ENCODE measurements at regions not wholly inside any gene's neighbourhood (a gene's known extent, or its start where the extent isn't known, plus 50 kb on each side); places are given as distances from the start of the nearest gene placed in this dataset.
A peak's percentile ranks its signal among the peaks of the same experiment; 100 is the strongest.

DNA sequence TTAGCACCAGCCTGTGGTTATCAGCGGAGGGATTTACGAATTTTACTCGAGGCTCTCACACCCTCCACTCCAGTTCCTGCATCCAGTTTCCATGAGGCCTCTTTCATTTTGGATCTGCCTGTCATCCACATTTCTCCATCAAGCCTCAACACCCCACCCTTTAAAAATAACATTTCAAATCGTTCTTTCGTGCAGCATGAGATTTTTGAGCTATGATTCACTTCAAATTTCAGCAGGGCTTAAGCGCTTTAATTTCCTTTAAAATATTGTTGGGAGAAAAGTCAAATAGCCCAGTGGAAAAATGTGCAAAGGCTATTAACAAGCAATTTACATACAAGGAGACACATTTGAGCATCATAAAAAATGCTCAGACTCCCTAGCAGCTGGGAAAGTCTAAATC lies 103.2 kb downstream of the MSX2 start:
- DNase-seq (ENCODE audit: low read depth in 1 of 2, low spot score in 1 of 2): no peak
- WGBS (ENCODE audit: missing lambda C conversion rate): 28% methylated on average over 6 of the region's 6 CpGs
- ChIA-PET CTCF (interaction anchor here (0.8 to 1.2 kb wide), 3 partner anchors 11 to 14 kb away, joined by 3 to 6 read pairs (median 3); no protein-coding TSS in a partner anchor), POLR2A (no interaction called here)
- Histone ChIP-seq H3K4me1 (no peaks in the 10 kb centered on the region), H3K27ac (no peak overlapping the region), H3K9me3 (0 out of 3 replicates have a peak, but pooled peaks cover 3% of the 10 kb centered on the region), H3K4me3 (no peak overlapping the region), H3K4me2 (no peak overlapping the region)
- ATAC-seq: no peak
- TF ChIP-seq HOXB5 (CRISPR knock-in tag; IDR thresholded peaks at IDR 0.05) (no peak), TFCP2L1 (CRISPR knock-in tag; IDR thresholded peaks at IDR 0.05) (no peak), CBX2 (IDR thresholded peaks at IDR 0.05; ENCODE audit: borderline replicate concordance, low read depth) (no peak), SREBF2 (IDR thresholded peaks at IDR 0.05) (no peak), RFX5 (IDR thresholded peaks at IDR 0.05) (no peak), FOSL2 (IDR thresholded peaks at IDR 0.05) (no peak), FOSL2 (CRISPR knock-in tag; IDR thresholded peaks at IDR 0.05) (no peak), NR3C1 (IDR thresholded peaks at IDR 0.05) (no peak), EHMT2 (IDR thresholded peaks at IDR 0.05; ENCODE audit: low read depth) (no peak)
- TF ChIP-seq, protein P1, sequence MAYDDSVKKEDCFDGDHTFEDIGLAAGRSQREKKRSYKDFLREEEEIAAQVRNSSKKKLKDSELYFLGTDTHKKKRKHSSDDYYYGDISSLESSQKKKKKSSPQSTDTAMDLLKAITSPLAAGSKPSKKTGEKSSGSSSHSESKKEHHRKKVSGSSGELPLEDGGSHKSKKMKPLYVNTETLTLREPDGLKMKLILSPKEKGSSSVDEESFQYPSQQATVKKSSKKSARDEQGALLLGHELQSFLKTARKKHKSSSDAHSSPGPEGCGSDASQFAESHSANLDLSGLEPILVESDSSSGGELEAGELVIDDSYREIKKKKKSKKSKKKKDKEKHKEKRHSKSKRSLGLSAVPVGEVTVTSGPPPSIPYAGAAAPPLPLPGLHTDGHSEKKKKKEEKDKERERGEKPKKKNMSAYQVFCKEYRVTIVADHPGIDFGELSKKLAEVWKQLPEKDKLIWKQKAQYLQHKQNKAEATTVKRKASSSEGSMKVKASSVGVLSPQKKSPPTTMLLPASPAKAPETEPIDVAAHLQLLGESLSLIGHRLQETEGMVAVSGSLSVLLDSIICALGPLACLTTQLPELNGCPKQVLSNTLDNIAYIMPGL (CRISPR knock-in tag; IDR thresholded peaks at IDR 0.05; ENCODE audit: borderline replicate concordance): no peak
- TF ChIP-seq, protein P2, sequence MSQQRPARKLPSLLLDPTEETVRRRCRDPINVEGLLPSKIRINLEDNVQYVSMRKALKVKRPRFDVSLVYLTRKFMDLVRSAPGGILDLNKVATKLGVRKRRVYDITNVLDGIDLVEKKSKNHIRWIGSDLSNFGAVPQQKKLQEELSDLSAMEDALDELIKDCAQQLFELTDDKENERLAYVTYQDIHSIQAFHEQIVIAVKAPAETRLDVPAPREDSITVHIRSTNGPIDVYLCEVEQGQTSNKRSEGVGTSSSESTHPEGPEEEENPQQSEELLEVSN (IDR thresholded peaks at IDR 0.05; ENCODE audit: borderline replicate concordance, low read depth): no peak
- TF ChIP-seq, protein P3, sequence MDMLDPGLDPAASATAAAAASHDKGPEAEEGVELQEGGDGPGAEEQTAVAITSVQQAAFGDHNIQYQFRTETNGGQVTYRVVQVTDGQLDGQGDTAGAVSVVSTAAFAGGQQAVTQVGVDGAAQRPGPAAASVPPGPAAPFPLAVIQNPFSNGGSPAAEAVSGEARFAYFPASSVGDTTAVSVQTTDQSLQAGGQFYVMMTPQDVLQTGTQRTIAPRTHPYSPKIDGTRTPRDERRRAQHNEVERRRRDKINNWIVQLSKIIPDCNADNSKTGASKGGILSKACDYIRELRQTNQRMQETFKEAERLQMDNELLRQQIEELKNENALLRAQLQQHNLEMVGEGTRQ (IDR thresholded peaks at IDR 0.05): no peak
- TF ChIP-seq, protein P4, sequence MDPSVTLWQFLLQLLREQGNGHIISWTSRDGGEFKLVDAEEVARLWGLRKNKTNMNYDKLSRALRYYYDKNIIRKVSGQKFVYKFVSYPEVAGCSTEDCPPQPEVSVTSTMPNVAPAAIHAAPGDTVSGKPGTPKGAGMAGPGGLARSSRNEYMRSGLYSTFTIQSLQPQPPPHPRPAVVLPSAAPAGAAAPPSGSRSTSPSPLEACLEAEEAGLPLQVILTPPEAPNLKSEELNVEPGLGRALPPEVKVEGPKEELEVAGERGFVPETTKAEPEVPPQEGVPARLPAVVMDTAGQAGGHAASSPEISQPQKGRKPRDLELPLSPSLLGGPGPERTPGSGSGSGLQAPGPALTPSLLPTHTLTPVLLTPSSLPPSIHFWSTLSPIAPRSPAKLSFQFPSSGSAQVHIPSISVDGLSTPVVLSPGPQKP (IDR thresholded peaks at IDR 0.05; ENCODE audit: low read depth, low read length): no peak
- no peak for FAIRE-seq

DNA sequence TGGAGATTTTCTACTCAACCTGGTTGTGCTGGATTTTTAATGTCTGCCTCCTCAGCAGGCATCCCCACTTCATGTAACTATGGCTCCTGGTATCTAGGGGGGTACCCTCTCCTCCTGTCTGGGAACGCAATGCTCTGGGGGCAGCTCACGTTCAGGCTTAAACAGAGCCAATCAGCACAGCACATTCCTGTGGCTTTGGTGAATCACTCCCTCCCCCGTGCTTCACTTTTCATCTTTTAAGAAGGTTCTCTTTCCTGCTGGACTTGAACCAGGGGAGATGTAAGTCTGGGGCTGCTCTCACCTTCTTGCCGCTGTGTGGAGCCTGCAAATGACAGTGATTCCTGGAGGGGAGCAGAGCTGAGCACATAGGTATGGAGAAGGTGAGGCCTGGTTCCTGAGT lies 101.2 kb downstream of the MSX2 start:
- H3K4me3 ChIP-seq: no peak overlapping the region
- H3K4me2 ChIP-seq: no peak overlapping the region
- ATAC-seq: no peak
- DNase-seq (ENCODE audit: low read depth in 1 of 2, low spot score in 1 of 2): no peak
- H3K4me1 ChIP-seq: no peaks in the 10 kb centered on the region
- no peak for TF ChIP-seq GATA3 (IDR thresholded peaks at IDR 0.05; ENCODE audit: borderline replicate concordance)
- no peak for TF ChIP-seq CBX8 (IDR thresholded peaks at IDR 0.05)
- TF ChIP-seq EHMT2 (IDR thresholded peaks at IDR 0.05; ENCODE audit: low read depth): no peak
- no peak for FAIRE-seq
- CTCF ChIA-PET: no interaction called here
- POLR2A ChIA-PET: no interaction called here
- 26% methylated on average over 4 of the region's 4 CpGs for WGBS (ENCODE audit: missing lambda C conversion rate)
- H3K9me3 ChIP-seq: 0 out of 3 replicates have a peak, but pooled peaks cover 3% of the 10 kb centered on the region
- H3K27ac ChIP-seq: no peak overlapping the region

DNA sequence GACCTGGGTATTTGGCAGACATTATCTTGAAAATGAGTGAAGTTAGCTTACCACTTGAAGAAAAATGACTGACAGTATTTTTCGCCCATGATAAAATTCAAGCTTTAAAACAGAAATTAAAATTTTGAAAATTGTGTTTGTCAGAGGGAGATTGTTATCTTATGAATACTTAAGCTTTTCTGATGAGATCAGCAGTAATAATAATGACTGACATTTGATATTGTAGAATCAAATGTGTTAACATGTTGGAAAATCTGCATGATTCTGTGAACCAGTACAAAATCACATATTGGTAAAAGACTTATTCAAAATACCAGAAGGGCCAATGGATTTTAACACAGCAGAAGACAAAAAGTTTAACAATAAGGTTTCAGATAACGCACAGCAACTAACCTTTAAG lies 94.0 kb downstream of the MSX2 start:
- Histone ChIP-seq H3K4me1 (no peaks in the 10 kb centered on the region), H3K4me2 (no peak overlapping the region), H3K9me3 (no peaks in the 10 kb centered on the region), H3K27ac (no peak overlapping the region), H3K4me3 (no peak overlapping the region)
- POLR2A ChIA-PET: no interaction called here
- peak; percentile 77 for TF ChIP-seq MAFK (IDR thresholded peaks at IDR 0.05; ENCODE audit: partially characterized antibody)
- TF ChIP-seq ESRRA (IDR thresholded peaks at IDR 0.05; ENCODE audit: borderline replicate concordance, low read length): no peak
- no peak for DNase-seq (ENCODE audit: low read depth in 1 of 2, low spot score in 1 of 2)
- 59% methylated on average over 2 of the region's 2 CpGs for WGBS (ENCODE audit: missing lambda C conversion rate)
- no peak for ATAC-seq
- FAIRE-seq: no peak
- CTCF ChIA-PET: interaction anchor here (0.6 to 2.8 kb wide), 2 partner anchors 20 to 804 kb away, joined by 3 to 12 read pairs; no protein-coding TSS in a partner anchor

DNA sequence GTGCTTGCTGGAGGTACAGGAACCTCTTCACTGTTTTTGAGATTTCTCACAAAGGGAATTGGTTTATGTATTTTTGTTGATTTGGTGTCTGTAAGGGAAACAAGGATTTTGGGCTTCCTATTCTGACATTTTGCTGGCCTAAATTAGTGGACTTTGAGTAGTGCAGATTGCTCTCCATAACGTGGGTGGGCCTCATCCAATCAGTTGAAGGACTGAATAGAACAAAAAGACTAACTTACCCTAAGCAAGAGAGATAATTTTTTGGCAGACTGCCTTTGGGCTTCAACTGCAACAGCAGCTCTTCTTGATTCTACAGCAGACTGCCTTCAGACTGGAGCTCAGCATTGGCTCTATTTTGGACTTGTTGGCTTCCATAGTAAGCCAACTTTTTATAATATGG lies 93.2 kb downstream of the MSX2 start:
- Histone ChIP-seq H3K4me3 (no peak overlapping the region), H3K27ac (no peak overlapping the region), H3K4me1 (no peaks in the 10 kb centered on the region), H3K4me2 (no peak overlapping the region), H3K9me3 (no peaks in the 10 kb centered on the region)
- FAIRE-seq (no peak), DNase-seq (ENCODE audit: low read depth in 1 of 2, low spot score in 1 of 2) (no peak), ATAC-seq (no peak)
- POLR2A ChIA-PET: no interaction called here
- WGBS (ENCODE audit: missing lambda C conversion rate): 0% methylated on average over 1 of the region's 1 CpG
- CTCF ChIA-PET: interaction anchor here (0.6 to 2.8 kb wide), 4 partner anchors 10 to 805 kb away, joined by 3 to 12 read pairs (median 3); no protein-coding TSS in a partner anchor
- TF ChIP-seq ZC3H11A (IDR thresholded peaks at IDR 0.05) (no peak), MAZ (IDR thresholded peaks at IDR 0.05; ENCODE audit: borderline replicate concordance, low read depth, low read length) (no peak), MYC (IDR thresholded peaks at IDR 0.05; ENCODE audit: borderline replicate concordance, low read length) (no peak), EHMT2 (IDR thresholded peaks at IDR 0.05; ENCODE audit: low read depth) (no peak), FOSL2 (IDR thresholded peaks at IDR 0.05) (no peak), FOSL2 (CRISPR knock-in tag; IDR thresholded peaks at IDR 0.05) (no peak), POLR2A (IDR thresholded peaks at IDR 0.05; ENCODE audit: low read length) (no peak), PHF8 (IDR thresholded peaks at IDR 0.05; ENCODE audit: borderline replicate concordance, low read depth) (no peak)
- TF ChIP-seq, protein P3 (IDR thresholded peaks at IDR 0.05): no peak
- TF ChIP-seq, protein P1 (CRISPR knock-in tag; IDR thresholded peaks at IDR 0.05; ENCODE audit: borderline replicate concordance): no peak
- TF ChIP-seq, protein P5, sequence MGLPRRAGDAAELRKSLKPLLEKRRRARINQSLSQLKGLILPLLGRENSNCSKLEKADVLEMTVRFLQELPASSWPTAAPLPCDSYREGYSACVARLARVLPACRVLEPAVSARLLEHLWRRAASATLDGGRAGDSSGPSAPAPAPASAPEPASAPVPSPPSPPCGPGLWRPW (IDR thresholded peaks at IDR 0.05): no peak

Data from A549 (cell line).